Neuronal stem cell (in vitro differentiated cells): ENCODE measurements at regions not wholly inside any gene's neighbourhood (a gene's known extent, or its start where the extent isn't known, plus 50 kb on each side); places are given as distances from the start of the nearest gene placed in this dataset.
A peak's percentile ranks its signal among the peaks of the same experiment; 100 is the strongest.

ENCODE experiments used
- DNase-seq: peaks from one replicate; pipeline ENCODE4 v3.0.0-alpha.2; 2013; ENCODE audit warnings: low spot score
- H2AFZ ChIP-seq: one replicate; pipeline ENCODE4 v1.6.1; 2013; ENCODE audit warnings: mild to moderate bottlenecking, low read length, inconsistent platforms
- H2AK5ac ChIP-seq: 2 replicates; pipeline ENCODE4 v1.6.1; 2013; ENCODE audit warnings: low read depth, mild to moderate bottlenecking, inconsistent platforms, low read length, moderate library complexity, mixed read lengths
- H2BK120ac ChIP-seq: 2 replicates; pipeline ENCODE4 v1.6.1; 2013; ENCODE audit warnings: low read depth, mild to moderate bottlenecking, inconsistent platforms, low read length, moderate library complexity, mixed read lengths
- H2BK12ac ChIP-seq: one replicate; pipeline ENCODE4 v1.6.1; 2013; ENCODE audit warnings: low read length, inconsistent platforms
- H2BK15ac ChIP-seq: 2 replicates; pipeline ENCODE4 v1.6.1; 2013; ENCODE audit warnings: mild to moderate bottlenecking, low read length, inconsistent platforms, mixed read lengths
- H2BK5ac ChIP-seq: one replicate; pipeline ENCODE4 v1.6.1; 2013; ENCODE audit warnings: inconsistent platforms, mild to moderate bottlenecking, low read length, moderate library complexity
- H3K14ac ChIP-seq: one replicate; pipeline ENCODE4 v1.6.1; 2013; ENCODE audit warnings: low read length, inconsistent platforms
- H3K18ac ChIP-seq: 2 replicates; pipeline ENCODE4 v1.6.1; 2013; ENCODE audit warnings: low read length, inconsistent platforms
- H3K23ac ChIP-seq: 2 replicates; pipeline ENCODE4 v1.6.1; 2013; ENCODE audit warnings: low read depth, mild to moderate bottlenecking, mixed read lengths, low read length, inconsistent platforms; ENCODE audit not compliant: poor library complexity
- H3K27ac ChIP-seq: replicated peaks from 3 replicates; pipeline ENCODE4 v1.5.1; 2013; ENCODE audit warnings: low read length, inconsistent platforms
- H3K27me3 ChIP-seq, 3 experiments: 2 replicates each; pipeline ENCODE4 v1.6.1; 2013; ENCODE audit warnings: low read length in 3 of 3, mild to moderate bottlenecking in 2 of 3, inconsistent platforms in 1 of 3, low read depth in 1 of 3, mixed read lengths in 1 of 3, moderate library complexity in 1 of 3; ENCODE audit not compliant: control insufficient read depth in 3 of 3, insufficient read depth in 3 of 3
- H3K36me3 ChIP-seq, 2 donors: replicated peaks in 1 of 2; 2 replicates each; pipeline ENCODE4 v1.6.1; 2013; ENCODE audit warnings: low read length in 2 of 2; ENCODE audit not compliant: control insufficient read depth in 2 of 2, insufficient read depth in 2 of 2
- H3K4ac ChIP-seq: 2 replicates; pipeline ENCODE4 v1.6.1; 2013; ENCODE audit warnings: inconsistent platforms, mild to moderate bottlenecking, low read length, moderate library complexity
- H3K4me1 ChIP-seq, 2 donors: 1 replicate in 1 of 2; 2 replicates in 1 of 2; pipeline ENCODE4 v1.6.1; 2013; ENCODE audit warnings: low read length in 2 of 2, low read depth in 1 of 2; ENCODE audit not compliant: control insufficient read depth in 2 of 2, insufficient read depth in 1 of 2
- H3K4me2 ChIP-seq: one replicate; pipeline ENCODE4 v1.6.1; 2013; ENCODE audit warnings: mild to moderate bottlenecking, low read length, inconsistent platforms; ENCODE audit not compliant: insufficient read depth, poor library complexity, severe bottlenecking
- H3K4me3 ChIP-seq, 2 donors: 2 replicates each; pipeline ENCODE4 v1.5.1; 2013; ENCODE audit warnings: low read length in 2 of 2, mild to moderate bottlenecking in 2 of 2, inconsistent platforms in 1 of 2, moderate library complexity in 1 of 2
- H3K79me1 ChIP-seq: one replicate; pipeline ENCODE4 v1.6.1; 2013; ENCODE audit warnings: low read depth, mild to moderate bottlenecking, inconsistent platforms, low read length, moderate library complexity
- H3K9ac ChIP-seq: one replicate; pipeline ENCODE4 v1.6.1; 2013; ENCODE audit warnings: mild to moderate bottlenecking, low read depth, low read length, inconsistent platforms; ENCODE audit not compliant: poor library complexity
- H3K9me3 ChIP-seq, 2 donors: replicated peaks in 1 of 2; 2 replicates each; pipeline versions ENCODE3 to v1.6.1; 2013; ENCODE audit warnings: low read length in 2 of 2, mild to moderate bottlenecking in 2 of 2, inconsistent platforms in 1 of 2, low read depth in 1 of 2, mixed read lengths in 1 of 2, moderate library complexity in 1 of 2; ENCODE audit not compliant: control insufficient read depth in 2 of 2, insufficient read depth in 1 of 2
- H4K8ac ChIP-seq: one replicate; pipeline ENCODE4 v1.6.1; 2013; ENCODE audit warnings: low read depth, mild to moderate bottlenecking, inconsistent platforms, low read length, moderate library complexity
- H4K91ac ChIP-seq: one replicate; pipeline ENCODE4 v1.6.1; 2013; ENCODE audit warnings: low read length, low read depth, mild to moderate bottlenecking, inconsistent platforms; ENCODE audit not compliant: poor library complexity
- WGBS, 2 donors: extraction: QIAGEN DNeasy Blood & Tissue Kit; methylation state at CpG; one replicate each; pipeline ENCODE4 v1.1.7; 2013; ENCODE audit warnings: missing lambda C conversion rate in 2 of 2, mixed read lengths in 1 of 2; ENCODE audit not compliant: insufficient read length in 2 of 2, insufficient replicate concordance in 1 of 2; ENCODE audit errors: extremely low coverage in 2 of 2; 5-methylcytosine and 5-hydroxymethylcytosine counted together

- no peak overlapping the region for H2BK5ac ChIP-seq
- no peak for DNase-seq
- no peak overlapping the region for H2BK120ac ChIP-seq
- H3K4ac ChIP-seq, result no peak overlapping the region
- no peak overlapping the region for H3K18ac ChIP-seq
- no peak overlapping the region for H4K8ac ChIP-seq
- no peaks in the 10 kb centered on the region for H3K27me3 ChIP-seq
- H3K79me1 ChIP-seq, result no peaks in the 10 kb centered on the region
- H3K23ac ChIP-seq, result no peak overlapping the region
- no peak overlapping the region for H2AK5ac ChIP-seq
- no peak overlapping the region for H3K9ac ChIP-seq
- no CpG with 5 or more reads among the region's 1 CpG for WGBS, 2 donors
- no peak overlapping the region for H2BK12ac ChIP-seq
- H3K4me2 ChIP-seq, result no peak overlapping the region
- no peak overlapping the region for H3K27ac ChIP-seq
- H3K14ac ChIP-seq, result no peak overlapping the region
- H3K4me3 ChIP-seq, result no peak overlapping the region
- H3K4me1 ChIP-seq, result peaks cover 0 to 4% of the 10 kb centered on the region in 2 donors
- H3K36me3 ChIP-seq, result no peaks in the 10 kb centered on the region
- no peak overlapping the region for H2AFZ ChIP-seq
- H4K91ac ChIP-seq, result no peak overlapping the region
- no peaks in the 10 kb centered on the region for H3K9me3 ChIP-seq
- H2BK15ac ChIP-seq, result no peak overlapping the region
Observed at GRCh38 chr5:107303171-107303968, 367.4 kb downstream of the EFNA5 start.

GRCh38 chr5:107302441-107302840, 368.3 kb downstream of the EFNA5 start:
- H3K4me3 ChIP-seq, result no peak overlapping the region
- H4K91ac ChIP-seq, result no peak overlapping the region
- no peak overlapping the region for H3K4me2 ChIP-seq
- H2BK15ac ChIP-seq, result no peak overlapping the region
- no peak overlapping the region for H2BK120ac ChIP-seq
- no peak overlapping the region for H4K8ac ChIP-seq
- H3K4ac ChIP-seq, result no peak overlapping the region
- peaks cover 0 to 4% of the 10 kb centered on the region in 2 donors for H3K4me1 ChIP-seq
- no peaks in the 10 kb centered on the region for H3K27me3 ChIP-seq
- H3K36me3 ChIP-seq, result no peaks in the 10 kb centered on the region
- no peak overlapping the region for H2BK5ac ChIP-seq
- H3K9me3 ChIP-seq, result no peaks in the 10 kb centered on the region
- DNase-seq, result no peak
- no peak overlapping the region for H2AFZ ChIP-seq
- no peaks in the 10 kb centered on the region for H3K79me1 ChIP-seq
- H3K18ac ChIP-seq, result no peak overlapping the region
- no peak overlapping the region for H3K27ac ChIP-seq
- H2BK12ac ChIP-seq, result no peak overlapping the region
- no peak overlapping the region for H3K9ac ChIP-seq
- no peak overlapping the region for H3K23ac ChIP-seq
- no peak overlapping the region for H3K14ac ChIP-seq
- H2AK5ac ChIP-seq, result no peak overlapping the region
- WGBS, 2 donors, result no CpG with 5 or more reads among the region's 3 CpGs

- no peak overlapping the region for H4K8ac ChIP-seq
- no peak overlapping the region for H2AFZ ChIP-seq
- no peak overlapping the region for H2BK5ac ChIP-seq
- H3K4me2 ChIP-seq, result no peak overlapping the region
- no CpG with 5 or more reads among the region's 3 CpGs for WGBS, 2 donors
- no peaks in the 10 kb centered on the region for H3K79me1 ChIP-seq
- H3K4ac ChIP-seq, result no peak overlapping the region
- H3K4me1 ChIP-seq, result peaks cover 0 to 4% of the 10 kb centered on the region in 2 donors
- H3K27me3 ChIP-seq, result no peaks in the 10 kb centered on the region
- H4K91ac ChIP-seq, result no peak overlapping the region
- H2AK5ac ChIP-seq, result no peak overlapping the region
- H3K9ac ChIP-seq, result no peak overlapping the region
- no peak overlapping the region for H3K23ac ChIP-seq
- H3K4me3 ChIP-seq, result no peak overlapping the region
- H3K36me3 ChIP-seq, result no peaks in the 10 kb centered on the region
- H2BK15ac ChIP-seq, result no peak overlapping the region
- H3K18ac ChIP-seq, result no peak overlapping the region
- H2BK120ac ChIP-seq, result no peak overlapping the region
- DNase-seq, result no peak
- no peak overlapping the region for H3K14ac ChIP-seq
- no peak overlapping the region for H2BK12ac ChIP-seq
- no peaks in the 10 kb centered on the region for H3K9me3 ChIP-seq
- no peak overlapping the region for H3K27ac ChIP-seq
Observed at GRCh38 chr5:107301999-107302398, 368.7 kb downstream of the EFNA5 start.

- no peak overlapping the region for H3K14ac ChIP-seq
- no peak overlapping the region for H3K4ac ChIP-seq
- no peak overlapping the region for H2AK5ac ChIP-seq
- WGBS, 2 donors, result no CpG with 5 or more reads among the region's 5 CpGs
- no peak overlapping the region for H3K4me2 ChIP-seq
- no peaks in the 10 kb centered on the region for H3K79me1 ChIP-seq
- H3K27ac ChIP-seq, result no peak overlapping the region
- no peak overlapping the region for H2BK5ac ChIP-seq
- peak overlapping the region; percentile 8 for H2AFZ ChIP-seq
- H2BK120ac ChIP-seq, result no peak overlapping the region
- no peak overlapping the region for H3K23ac ChIP-seq
- H2BK15ac ChIP-seq, result no peak overlapping the region
- no peak overlapping the region for H2BK12ac ChIP-seq
- H3K27me3 ChIP-seq, result no peaks in the 10 kb centered on the region
- DNase-seq, result no peak
- peaks cover 0 to 4% of the 10 kb centered on the region in 2 donors for H3K4me1 ChIP-seq
- H3K36me3 ChIP-seq, result no peaks in the 10 kb centered on the region
- H3K4me3 ChIP-seq, result no peak overlapping the region
- H4K91ac ChIP-seq, result no peak overlapping the region
- no peaks in the 10 kb centered on the region for H3K9me3 ChIP-seq
- no peak overlapping the region for H4K8ac ChIP-seq
- H3K18ac ChIP-seq, result no peak overlapping the region
- peak overlapping the region; percentile 9 for H3K9ac ChIP-seq
Observed at GRCh38 chr5:107300721-107301327, 369.9 kb downstream of the EFNA5 start.
